ENCODE measurements at regions not wholly inside any gene's neighbourhood (a gene's known extent, or its start where the extent isn't known, plus 50 kb on each side); places are given as distances from the start of the nearest gene placed in this dataset.

DNA sequence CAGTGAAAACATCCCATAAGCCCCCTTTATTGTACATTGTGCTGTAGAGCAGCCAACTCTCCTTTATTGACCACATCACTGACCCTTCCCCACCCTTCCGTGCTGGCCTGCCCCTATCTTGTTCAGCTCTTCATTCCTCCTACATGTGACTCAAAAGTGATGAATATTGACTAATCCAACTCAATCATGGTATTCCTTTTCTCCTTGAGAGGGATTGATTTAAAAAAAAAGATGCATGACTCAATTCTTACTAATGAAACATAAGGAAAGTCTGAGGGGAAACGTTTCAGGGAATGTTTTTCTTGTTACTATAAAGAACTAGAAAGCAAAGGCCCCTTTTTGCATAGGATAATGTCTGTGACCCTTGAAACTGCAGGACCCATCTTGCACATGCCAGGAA, 125.2 kb upstream of the SOX9 start:
- TF ChIP-seq TCF7 (CRISPR knock-in tag; IDR thresholded peaks at IDR 0.05; ENCODE audit: low read depth): no peak
- TF ChIP-seq KAT7 (CRISPR knock-in tag; IDR thresholded peaks at IDR 0.05; ENCODE audit: borderline replicate concordance): no peak
- TF ChIP-seq, protein P1, sequence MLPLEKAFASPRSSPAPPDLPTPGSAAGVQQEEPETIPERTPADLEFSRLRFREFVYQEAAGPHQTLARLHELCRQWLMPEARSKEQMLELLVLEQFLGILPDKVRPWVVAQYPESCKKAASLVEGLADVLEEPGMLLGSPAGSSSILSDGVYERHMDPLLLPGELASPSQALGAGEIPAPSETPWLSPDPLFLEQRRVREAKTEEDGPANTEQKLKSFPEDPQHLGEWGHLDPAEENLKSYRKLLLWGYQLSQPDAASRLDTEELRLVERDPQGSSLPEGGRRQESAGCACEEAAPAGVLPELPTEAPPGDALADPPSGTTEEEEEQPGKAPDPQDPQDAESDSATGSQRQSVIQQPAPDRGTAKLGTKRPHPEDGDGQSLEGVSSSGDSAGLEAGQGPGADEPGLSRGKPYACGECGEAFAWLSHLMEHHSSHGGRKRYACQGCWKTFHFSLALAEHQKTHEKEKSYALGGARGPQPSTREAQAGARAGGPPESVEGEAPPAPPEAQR (CRISPR knock-in tag; IDR thresholded peaks at IDR 0.05): no peak
- TF ChIP-seq GABPB1 (CRISPR knock-in tag; IDR thresholded peaks at IDR 0.05): no peak
- TF ChIP-seq, protein P2, sequence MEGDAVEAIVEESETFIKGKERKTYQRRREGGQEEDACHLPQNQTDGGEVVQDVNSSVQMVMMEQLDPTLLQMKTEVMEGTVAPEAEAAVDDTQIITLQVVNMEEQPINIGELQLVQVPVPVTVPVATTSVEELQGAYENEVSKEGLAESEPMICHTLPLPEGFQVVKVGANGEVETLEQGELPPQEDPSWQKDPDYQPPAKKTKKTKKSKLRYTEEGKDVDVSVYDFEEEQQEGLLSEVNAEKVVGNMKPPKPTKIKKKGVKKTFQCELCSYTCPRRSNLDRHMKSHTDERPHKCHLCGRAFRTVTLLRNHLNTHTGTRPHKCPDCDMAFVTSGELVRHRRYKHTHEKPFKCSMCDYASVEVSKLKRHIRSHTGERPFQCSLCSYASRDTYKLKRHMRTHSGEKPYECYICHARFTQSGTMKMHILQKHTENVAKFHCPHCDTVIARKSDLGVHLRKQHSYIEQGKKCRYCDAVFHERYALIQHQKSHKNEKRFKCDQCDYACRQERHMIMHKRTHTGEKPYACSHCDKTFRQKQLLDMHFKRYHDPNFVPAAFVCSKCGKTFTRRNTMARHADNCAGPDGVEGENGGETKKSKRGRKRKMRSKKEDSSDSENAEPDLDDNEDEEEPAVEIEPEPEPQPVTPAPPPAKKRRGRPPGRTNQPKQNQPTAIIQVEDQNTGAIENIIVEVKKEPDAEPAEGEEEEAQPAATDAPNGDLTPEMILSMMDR (IDR thresholded peaks at IDR 0.05): no peak
